ENCODE measurements at regions not wholly inside any gene's neighbourhood (a gene's known extent, or its start where the extent isn't known, plus 50 kb on each side); places are given as distances from the start of the nearest gene placed in this dataset.

DNA sequence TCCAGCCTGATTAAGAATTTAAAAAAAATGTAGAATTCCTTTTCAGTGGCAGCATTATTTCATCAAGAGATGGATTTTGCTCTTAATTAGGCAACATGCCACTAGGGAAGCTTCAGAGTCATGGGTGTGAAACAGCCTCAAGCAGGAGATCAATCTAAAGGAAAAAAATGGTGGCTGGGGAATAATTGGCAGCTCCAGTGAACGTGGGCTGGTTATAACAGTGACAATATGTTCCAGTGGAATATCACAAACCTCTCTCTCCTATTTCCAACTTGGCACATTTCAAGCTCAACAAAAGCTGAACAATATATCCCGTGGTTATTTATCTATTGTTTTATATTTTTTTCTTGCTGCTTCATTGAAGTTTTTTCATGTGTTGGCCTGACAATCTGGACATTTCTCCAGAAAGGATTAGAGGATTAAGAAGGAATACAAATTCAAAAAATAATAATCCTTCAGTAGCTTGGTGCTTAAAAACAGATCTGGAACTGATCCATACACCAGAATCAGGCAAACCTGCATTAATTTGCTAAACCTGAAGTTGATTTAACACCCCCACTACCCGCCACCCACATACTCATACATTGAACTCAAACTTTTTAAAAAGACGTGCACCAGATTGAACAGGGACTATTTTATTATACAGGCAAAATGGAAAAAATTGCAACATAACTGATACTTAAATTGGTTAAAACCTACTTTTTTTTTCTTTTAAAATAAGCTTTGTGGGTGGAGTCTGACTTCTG, 255.9 kb upstream of the SPRED2 start:
- no peaks in the 10 kb centered on the region for H3K9me3 ChIP-seq (ENCODE audit: low read depth, low read length)
- no peak overlapping the region for H3K4me2 ChIP-seq (ENCODE audit: insufficient read depth, low read length)
- H3K27me3 ChIP-seq (ENCODE audit: insufficient read depth, low read length), result peaks cover 9% of the 10 kb centered on the region
- no peaks in the 10 kb centered on the region for H4K20me1 ChIP-seq (ENCODE audit: insufficient read depth, low read length)
- TF ChIP-seq, protein P1, sequence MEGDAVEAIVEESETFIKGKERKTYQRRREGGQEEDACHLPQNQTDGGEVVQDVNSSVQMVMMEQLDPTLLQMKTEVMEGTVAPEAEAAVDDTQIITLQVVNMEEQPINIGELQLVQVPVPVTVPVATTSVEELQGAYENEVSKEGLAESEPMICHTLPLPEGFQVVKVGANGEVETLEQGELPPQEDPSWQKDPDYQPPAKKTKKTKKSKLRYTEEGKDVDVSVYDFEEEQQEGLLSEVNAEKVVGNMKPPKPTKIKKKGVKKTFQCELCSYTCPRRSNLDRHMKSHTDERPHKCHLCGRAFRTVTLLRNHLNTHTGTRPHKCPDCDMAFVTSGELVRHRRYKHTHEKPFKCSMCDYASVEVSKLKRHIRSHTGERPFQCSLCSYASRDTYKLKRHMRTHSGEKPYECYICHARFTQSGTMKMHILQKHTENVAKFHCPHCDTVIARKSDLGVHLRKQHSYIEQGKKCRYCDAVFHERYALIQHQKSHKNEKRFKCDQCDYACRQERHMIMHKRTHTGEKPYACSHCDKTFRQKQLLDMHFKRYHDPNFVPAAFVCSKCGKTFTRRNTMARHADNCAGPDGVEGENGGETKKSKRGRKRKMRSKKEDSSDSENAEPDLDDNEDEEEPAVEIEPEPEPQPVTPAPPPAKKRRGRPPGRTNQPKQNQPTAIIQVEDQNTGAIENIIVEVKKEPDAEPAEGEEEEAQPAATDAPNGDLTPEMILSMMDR (IDR thresholded peaks at IDR 0.05; ENCODE audit: extremely low read depth, low read depth, low read length), result no peak
- no peak overlapping the region for H3K4me3 ChIP-seq (ENCODE audit: insufficient read depth, low read length)
- DNase-seq (ENCODE audit: insufficient read length, low spot score, missing footprints), result no peak
- no peaks in the 10 kb centered on the region for H3K4me1 ChIP-seq (ENCODE audit: insufficient read depth, low read length)
- H2AFZ ChIP-seq (ENCODE audit: low read length), result no peak overlapping the region
- no peak overlapping the region for H3K27ac ChIP-seq (ENCODE audit: low read depth, low read length)
- H3K79me2 ChIP-seq (ENCODE audit: insufficient read depth, low read length), result no peaks in the 10 kb centered on the region
- H3K36me3 ChIP-seq (ENCODE audit: insufficient read depth, low read length), result no peaks in the 10 kb centered on the region

DNA sequence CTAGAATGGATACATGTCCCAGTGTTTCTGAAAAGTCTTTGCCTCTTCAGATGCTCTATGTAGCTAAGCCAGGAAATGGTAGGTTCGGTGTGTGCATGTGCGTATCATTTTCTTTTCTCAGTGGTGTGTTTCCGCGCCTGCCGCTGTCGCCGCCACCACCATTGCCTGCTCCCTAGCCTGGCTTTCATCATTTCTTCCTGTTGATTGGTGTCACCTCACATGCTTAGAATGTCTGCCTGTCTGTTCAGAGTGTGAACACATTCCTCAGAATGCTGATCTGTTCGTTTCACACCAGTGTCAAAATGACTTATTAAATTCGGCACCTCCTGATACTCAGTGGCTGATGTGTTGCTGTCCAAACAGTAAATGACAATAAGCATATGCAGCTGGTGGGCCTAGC, 255.2 kb upstream of the SPRED2 start:
- no peaks in the 10 kb centered on the region for H3K9me3 ChIP-seq (ENCODE audit: low read depth, low read length)
- H2AFZ ChIP-seq (ENCODE audit: low read length), result no peak overlapping the region
- no peaks in the 10 kb centered on the region for H3K79me2 ChIP-seq (ENCODE audit: insufficient read depth, low read length)
- no peaks in the 10 kb centered on the region for H3K36me3 ChIP-seq (ENCODE audit: insufficient read depth, low read length)
- H3K4me1 ChIP-seq (ENCODE audit: insufficient read depth, low read length), result no peaks in the 10 kb centered on the region
- TF ChIP-seq, protein P1 (IDR thresholded peaks at IDR 0.05; ENCODE audit: extremely low read depth, low read depth, low read length), result no peak
- H3K4me2 ChIP-seq (ENCODE audit: insufficient read depth, low read length), result no peak overlapping the region
- no peaks in the 10 kb centered on the region for H4K20me1 ChIP-seq (ENCODE audit: insufficient read depth, low read length)
- no peak overlapping the region for H3K27ac ChIP-seq (ENCODE audit: low read depth, low read length)
- H3K27me3 ChIP-seq (ENCODE audit: insufficient read depth, low read length), result peaks cover 9% of the 10 kb centered on the region
- no peak for DNase-seq (ENCODE audit: insufficient read length, low spot score, missing footprints)
- no peak overlapping the region for H3K4me3 ChIP-seq (ENCODE audit: insufficient read depth, low read length)

- Histone ChIP-seq H2AFZ (ENCODE audit: low read length) (no peak overlapping the region), H3K4me3 (ENCODE audit: insufficient read depth, low read length) (no peak overlapping the region), H3K4me2 (ENCODE audit: insufficient read depth, low read length) (no peak overlapping the region), H3K27me3 (ENCODE audit: insufficient read depth, low read length) (peaks cover 6% of the 10 kb centered on the region), H3K27ac (ENCODE audit: low read depth, low read length) (no peak overlapping the region), H3K79me2 (ENCODE audit: insufficient read depth, low read length) (no peaks in the 10 kb centered on the region), H3K4me1 (ENCODE audit: insufficient read depth, low read length) (no peaks in the 10 kb centered on the region), H3K9me3 (ENCODE audit: low read depth, low read length) (no peaks in the 10 kb centered on the region), H4K20me1 (ENCODE audit: insufficient read depth, low read length) (no peaks in the 10 kb centered on the region), H3K36me3 (ENCODE audit: insufficient read depth, low read length) (no peaks in the 10 kb centered on the region)
- TF ChIP-seq, protein P1 (IDR thresholded peaks at IDR 0.05; ENCODE audit: extremely low read depth, low read depth, low read length), result no peak
- DNase-seq (ENCODE audit: insufficient read length, low spot score, missing footprints), result no peak
Measured at GRCh38 chr2:65686928-65687521, 254.6 kb upstream of the SPRED2 start.

DNA sequence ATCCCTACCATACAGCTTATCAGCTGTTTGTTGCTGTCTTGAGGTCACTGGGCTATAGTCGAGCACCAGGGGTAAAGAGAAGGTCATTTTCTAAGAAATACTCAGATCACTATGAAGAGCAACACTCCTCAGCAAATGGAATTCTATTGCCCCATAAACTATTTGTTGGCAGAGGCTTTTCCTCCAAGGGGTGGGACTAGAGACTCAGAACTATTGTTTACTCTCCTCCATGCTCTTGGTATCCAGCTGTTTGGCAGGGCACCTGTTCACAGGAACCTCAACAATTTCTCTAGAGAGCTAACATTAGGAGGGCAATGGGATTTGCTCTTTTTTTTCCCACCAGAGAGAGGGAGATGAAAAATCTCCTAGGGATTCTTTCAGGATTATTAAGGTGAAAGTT, 249.1 kb upstream of the SPRED2 start:
- Histone ChIP-seq H3K79me2 (ENCODE audit: insufficient read depth, low read length) (no peaks in the 10 kb centered on the region), H4K20me1 (ENCODE audit: insufficient read depth, low read length) (no peaks in the 10 kb centered on the region), H3K27me3 (ENCODE audit: insufficient read depth, low read length) (no peaks in the 10 kb centered on the region), H2AFZ (ENCODE audit: low read length) (no peak overlapping the region), H3K36me3 (ENCODE audit: insufficient read depth, low read length) (no peaks in the 10 kb centered on the region), H3K4me1 (ENCODE audit: insufficient read depth, low read length) (no peaks in the 10 kb centered on the region), H3K9me3 (ENCODE audit: low read depth, low read length) (no peaks in the 10 kb centered on the region), H3K4me3 (ENCODE audit: insufficient read depth, low read length) (no peak overlapping the region), H3K27ac (ENCODE audit: low read depth, low read length) (no peak overlapping the region), H3K4me2 (ENCODE audit: insufficient read depth, low read length) (no peak overlapping the region)
- TF ChIP-seq, protein P1 (IDR thresholded peaks at IDR 0.05; ENCODE audit: extremely low read depth, low read depth, low read length), result no peak
- DNase-seq (ENCODE audit: insufficient read length, low spot score, missing footprints), result no peak
